ENCODE measurements at regions not wholly inside any gene's neighbourhood (a gene's known extent, or its start where the extent isn't known, plus 50 kb on each side); places are given as distances from the start of the nearest gene placed in this dataset.

- H3K9me3 ChIP-seq (ENCODE audit: control insufficient read depth in 4 of 4, low read length in 3 of 4): no peaks in the 10 kb centered on the region
- no peak overlapping the region for H3K4me3 ChIP-seq (ENCODE audit: low read depth in 1 of 3, low read length in 3 of 3)
- DNase-seq (ENCODE audit: low spot score): no peak
- no peaks in the 10 kb centered on the region for H3K36me3 ChIP-seq (ENCODE audit: control insufficient read depth in 4 of 4, insufficient read depth in 3 of 4, low read depth in 1 of 4, low read length in 3 of 4)
- WGBS: 90% methylated on average over 8 of the region's 8 CpGs
- no peak overlapping the region for H3K27ac ChIP-seq (ENCODE audit: low read depth in 1 of 2, low read length in 2 of 2)
- no peaks in the 10 kb centered on the region for H3K27me3 ChIP-seq (ENCODE audit: control insufficient read depth in 4 of 4, insufficient read depth in 4 of 4, low read length in 3 of 4)
- H3K9ac ChIP-seq (ENCODE audit: low read depth in 1 of 2, low read length in 2 of 2): no peak overlapping the region
- TF ChIP-seq REST (IDR thresholded peaks at IDR 0.05) (no peak), CTCF (IDR thresholded peaks at IDR 0.05; ENCODE audit: low read depth, low read length, missing input control) (no peak), RXRA (IDR thresholded peaks at IDR 0.05) (no peak), FOXA1 (IDR thresholded peaks at IDR 0.05) (no peak), GABPA (IDR thresholded peaks at IDR 0.05 in 1 of 2, conservative IDR thresholded peaks at IDR 0.05 in 1 of 2) (no peak), ZBTB33 (IDR thresholded peaks at IDR 0.05) (no peak), JUND (IDR thresholded peaks at IDR 0.05) (no peak), HNF4G (IDR thresholded peaks at IDR 0.05) (no peak), HNF4A (conservative IDR thresholded peaks at IDR 0.05) (no peak), RAD21 (IDR thresholded peaks at IDR 0.05) (no peak), EGR1 (IDR thresholded peaks at IDR 0.05; ENCODE audit: low read depth in 2 of 2) (no peak), NR2F2 (IDR thresholded peaks at IDR 0.05) (no peak)
- no peaks in the 10 kb centered on the region for H3K4me1 ChIP-seq (ENCODE audit: control insufficient read depth in 4 of 4, insufficient read depth in 4 of 4, low read length in 3 of 4)
Observed at GRCh38 chr9:108182270-108182669, 673.5 kb downstream of the ACTL7B start.

GRCh38 chr9:108181441-108181840, 674.3 kb downstream of the ACTL7B start:
- H3K36me3 ChIP-seq (ENCODE audit: control insufficient read depth in 4 of 4, insufficient read depth in 3 of 4, low read depth in 1 of 4, low read length in 3 of 4): no peaks in the 10 kb centered on the region
- 77% methylated on average over 2 of the region's 2 CpGs for WGBS
- H3K9me3 ChIP-seq (ENCODE audit: control insufficient read depth in 4 of 4, low read length in 3 of 4): no peaks in the 10 kb centered on the region
- no peak overlapping the region for H3K9ac ChIP-seq (ENCODE audit: low read depth in 1 of 2, low read length in 2 of 2)
- TF ChIP-seq ATF3 (IDR thresholded peaks at IDR 0.05): no peak
- no peak for TF ChIP-seq CTCF (IDR thresholded peaks at IDR 0.05; ENCODE audit: low read depth, low read length, missing input control)
- no peak for TF ChIP-seq NR2F2 (IDR thresholded peaks at IDR 0.05)
- TF ChIP-seq RXRA (IDR thresholded peaks at IDR 0.05): no peak
- TF ChIP-seq GABPA (IDR thresholded peaks at IDR 0.05 in 1 of 2, conservative IDR thresholded peaks at IDR 0.05 in 1 of 2): no peak
- no peak for TF ChIP-seq ZBTB33 (IDR thresholded peaks at IDR 0.05)
- no peak for TF ChIP-seq YY1 (IDR thresholded peaks at IDR 0.05)
- TF ChIP-seq HNF4G (IDR thresholded peaks at IDR 0.05): no peak
- no peak for TF ChIP-seq REST (IDR thresholded peaks at IDR 0.05)
- no peak for TF ChIP-seq HNF4A (conservative IDR thresholded peaks at IDR 0.05)
- TF ChIP-seq RAD21 (IDR thresholded peaks at IDR 0.05): no peak
- no peak overlapping the region for H3K27ac ChIP-seq (ENCODE audit: low read depth in 1 of 2, low read length in 2 of 2)
- peaks cover 0 to under 1% (median 0%) of the 10 kb centered on the region in 4 donors for H3K27me3 ChIP-seq (ENCODE audit: control insufficient read depth in 4 of 4, insufficient read depth in 4 of 4, low read length in 3 of 4)
- DNase-seq (ENCODE audit: low spot score): no peak
- H3K4me1 ChIP-seq (ENCODE audit: control insufficient read depth in 4 of 4, insufficient read depth in 4 of 4, low read length in 3 of 4): no peaks in the 10 kb centered on the region
- no peak overlapping the region for H3K4me3 ChIP-seq (ENCODE audit: low read depth in 1 of 3, low read length in 3 of 3)
